ENCODE measurements at regions not wholly inside any gene's neighbourhood (a gene's known extent, or its start where the extent isn't known, plus 50 kb on each side); places are given as distances from the start of the nearest gene placed in this dataset.

DNA sequence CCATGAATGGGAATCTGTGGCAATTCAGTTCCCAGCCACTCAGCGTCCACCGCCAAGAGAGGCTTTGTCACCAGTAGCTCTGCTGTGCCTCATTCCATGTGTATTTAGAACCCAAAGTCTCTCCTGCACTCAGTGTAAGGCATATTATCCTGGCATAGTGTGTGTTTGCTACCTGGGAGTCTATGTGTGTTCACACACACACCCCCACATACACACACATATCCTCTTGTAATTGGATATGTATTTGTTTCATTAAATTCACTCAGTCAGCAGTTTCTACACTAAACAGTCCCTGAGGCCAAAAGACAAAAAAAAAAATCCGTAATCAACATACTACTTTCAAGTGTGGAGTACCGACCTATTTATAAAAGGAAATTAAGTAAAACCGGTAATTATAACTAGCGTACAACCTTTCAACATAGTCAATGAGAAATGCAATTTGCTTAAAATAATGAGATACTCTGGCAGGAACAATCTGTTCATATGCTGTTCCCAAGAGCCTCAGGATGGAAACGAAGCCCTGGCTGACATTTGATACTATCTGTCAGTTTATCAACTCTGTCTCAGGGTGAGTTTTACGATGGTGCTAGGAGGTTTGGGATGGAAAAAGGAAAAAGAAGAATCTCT is 425.8 kb upstream of the CELF2 start:
- TF ChIP-seq, protein P1, sequence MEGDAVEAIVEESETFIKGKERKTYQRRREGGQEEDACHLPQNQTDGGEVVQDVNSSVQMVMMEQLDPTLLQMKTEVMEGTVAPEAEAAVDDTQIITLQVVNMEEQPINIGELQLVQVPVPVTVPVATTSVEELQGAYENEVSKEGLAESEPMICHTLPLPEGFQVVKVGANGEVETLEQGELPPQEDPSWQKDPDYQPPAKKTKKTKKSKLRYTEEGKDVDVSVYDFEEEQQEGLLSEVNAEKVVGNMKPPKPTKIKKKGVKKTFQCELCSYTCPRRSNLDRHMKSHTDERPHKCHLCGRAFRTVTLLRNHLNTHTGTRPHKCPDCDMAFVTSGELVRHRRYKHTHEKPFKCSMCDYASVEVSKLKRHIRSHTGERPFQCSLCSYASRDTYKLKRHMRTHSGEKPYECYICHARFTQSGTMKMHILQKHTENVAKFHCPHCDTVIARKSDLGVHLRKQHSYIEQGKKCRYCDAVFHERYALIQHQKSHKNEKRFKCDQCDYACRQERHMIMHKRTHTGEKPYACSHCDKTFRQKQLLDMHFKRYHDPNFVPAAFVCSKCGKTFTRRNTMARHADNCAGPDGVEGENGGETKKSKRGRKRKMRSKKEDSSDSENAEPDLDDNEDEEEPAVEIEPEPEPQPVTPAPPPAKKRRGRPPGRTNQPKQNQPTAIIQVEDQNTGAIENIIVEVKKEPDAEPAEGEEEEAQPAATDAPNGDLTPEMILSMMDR (IDR thresholded peaks at IDR 0.05), result no peak
- H3K4me1 ChIP-seq, result no peaks in the 10 kb centered on the region
- H3K27ac ChIP-seq, result no peak overlapping the region
- no peaks in the 10 kb centered on the region for H3K27me3 ChIP-seq
- no peaks in the 10 kb centered on the region for H3K36me3 ChIP-seq
- H3K4me3 ChIP-seq, result no peak overlapping the region
- intact Hi-C loops (cut with DNase I), result no loop called here
- no peaks in the 10 kb centered on the region for H3K9me3 ChIP-seq
- DNase-seq (no peak), ATAC-seq (no peak)

DNA sequence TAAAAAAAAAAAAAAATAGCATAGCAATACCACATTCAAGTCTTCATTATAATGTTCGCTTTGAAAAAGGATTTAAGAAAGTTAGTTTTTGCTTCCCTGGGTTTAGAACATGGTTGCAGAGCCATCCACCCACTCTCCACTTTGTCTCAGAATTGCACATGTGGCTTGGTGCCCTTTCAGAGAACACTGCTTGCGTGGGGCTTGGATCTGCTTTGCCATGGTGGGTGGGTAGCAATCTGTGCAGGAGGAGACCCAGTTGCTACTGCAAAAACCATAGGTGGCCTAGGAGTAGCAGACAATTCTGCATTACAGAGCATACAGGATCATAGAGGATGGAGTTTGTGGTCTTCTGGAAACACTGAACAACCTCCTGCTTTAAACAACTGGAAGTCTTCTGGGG is 421.4 kb upstream of the CELF2 start:
- TF ChIP-seq, protein P1 (IDR thresholded peaks at IDR 0.05), result no peak
- intact Hi-C loops (cut with DNase I), result no loop called here
- no peaks in the 10 kb centered on the region for H3K27me3 ChIP-seq
- ATAC-seq, result no peak
- H3K4me1 ChIP-seq, result no peaks in the 10 kb centered on the region
- H3K4me3 ChIP-seq, result no peak overlapping the region
- no peaks in the 10 kb centered on the region for H3K9me3 ChIP-seq
- H3K27ac ChIP-seq, result no peak overlapping the region
- no peaks in the 10 kb centered on the region for H3K36me3 ChIP-seq
- no peak for DNase-seq

DNA sequence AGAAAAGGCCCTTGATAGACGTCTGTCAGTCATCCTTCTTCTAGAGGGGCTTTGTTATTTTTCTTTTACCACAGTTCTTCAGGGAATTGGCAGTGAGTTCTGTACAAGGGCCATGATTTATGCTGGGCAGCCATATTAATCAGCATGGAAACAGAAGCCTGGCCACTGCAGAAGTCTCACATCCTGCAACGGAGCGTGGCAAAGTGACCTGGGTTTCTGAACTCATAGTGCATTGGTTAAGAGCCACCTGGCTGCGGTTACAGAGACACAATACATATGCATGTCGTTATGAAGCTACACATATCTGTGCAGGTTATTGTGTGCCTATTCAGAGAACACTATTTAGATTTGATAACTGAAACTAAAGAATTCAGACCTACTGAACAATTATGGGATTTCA is 419.4 kb upstream of the CELF2 start:
- Histone ChIP-seq H3K27me3 (no peaks in the 10 kb centered on the region), H3K36me3 (no peaks in the 10 kb centered on the region), H3K27ac (no peak overlapping the region), H3K4me1 (no peaks in the 10 kb centered on the region), H3K9me3 (no peaks in the 10 kb centered on the region), H3K4me3 (no peak overlapping the region)
- intact Hi-C loops (cut with DNase I), result no loop called here
- TF ChIP-seq, protein P1 (IDR thresholded peaks at IDR 0.05), result no peak
- DNase-seq (no peak), ATAC-seq (no peak)

DNA sequence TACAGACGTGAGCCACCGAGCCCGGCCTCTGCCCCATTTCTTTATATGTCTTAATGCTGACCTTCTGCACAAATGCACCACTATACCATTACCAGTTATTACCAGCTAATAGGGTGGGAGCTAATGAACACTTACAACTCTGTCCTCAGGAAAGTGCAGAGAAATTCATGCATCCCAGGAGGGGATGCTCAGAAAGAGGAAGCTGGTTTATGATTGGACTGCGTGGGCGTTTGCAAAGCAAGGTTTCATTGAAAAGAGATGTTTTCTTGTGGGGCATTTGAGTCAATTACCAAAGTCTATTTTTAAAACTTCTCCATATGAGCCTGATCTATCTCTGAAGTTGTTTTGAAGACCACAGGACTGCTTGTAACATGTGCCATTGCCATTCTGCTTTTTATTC is 417.7 kb upstream of the CELF2 start:
- Histone ChIP-seq H3K9me3 (no peaks in the 10 kb centered on the region), H3K4me3 (no peak overlapping the region), H3K27ac (no peak overlapping the region), H3K36me3 (no peaks in the 10 kb centered on the region), H3K27me3 (no peaks in the 10 kb centered on the region), H3K4me1 (no peaks in the 10 kb centered on the region)
- intact Hi-C loops (cut with DNase I), result no loop called here
- ATAC-seq, result no peak
- DNase-seq, result no peak
- TF ChIP-seq, protein P1 (IDR thresholded peaks at IDR 0.05), result no peak

DNA sequence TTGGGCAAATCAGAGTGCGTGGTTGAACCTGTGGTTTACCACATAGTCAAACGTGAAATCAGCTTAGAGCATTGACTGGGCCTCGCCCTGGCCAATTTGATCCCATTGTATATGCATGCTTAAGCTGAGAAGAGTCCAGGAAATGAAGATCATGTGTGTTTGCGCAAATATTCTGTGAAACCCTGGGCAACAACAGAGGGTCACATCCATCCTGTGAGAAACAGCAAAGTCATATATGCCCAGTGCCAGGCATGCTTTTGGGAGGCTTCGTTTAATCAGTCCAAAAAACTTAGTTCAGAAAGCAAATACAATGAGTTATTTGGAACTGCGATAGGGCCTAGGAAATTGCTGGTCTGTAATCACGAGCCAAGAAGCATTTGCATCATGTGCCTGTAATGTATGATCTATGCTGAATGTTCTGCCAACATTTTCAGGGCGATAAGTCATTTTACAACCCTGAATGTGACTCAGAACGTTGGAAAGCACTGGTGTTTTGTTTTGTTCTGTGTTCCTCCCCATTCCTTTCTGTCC is 412.1 kb upstream of the CELF2 start:
- no peak for DNase-seq
- Histone ChIP-seq H3K36me3 (no peaks in the 10 kb centered on the region), H3K4me1 (no peaks in the 10 kb centered on the region), H3K9me3 (no peaks in the 10 kb centered on the region), H3K27me3 (no peaks in the 10 kb centered on the region), H3K4me3 (no peak overlapping the region), H3K27ac (peak overlapping the region; percentile 18)
- intact Hi-C loops (cut with DNase I), result no loop called here
- no peak for ATAC-seq
- TF ChIP-seq, protein P1 (IDR thresholded peaks at IDR 0.05), result no peak
